COLO668 (cell line): ENCODE measurements at regions not wholly inside any gene's neighbourhood (a gene's known extent, or its start where the extent isn't known, plus 50 kb on each side); places are given as distances from the start of the nearest gene placed in this dataset.

Experiments used
- DNase-seq: peaks from one replicate; lab custom pipeline; 2025; ENCODE audit not compliant: unreplicated experiment; lab: John Stamatoyannopoulos, UW

- DNase-seq, result peak; percentile 19
These were observed 1561.5 kb downstream of the MRPL39 start for GRCh38 chr21:24045775-24046215.

GRCh38 chr21:24045373-24045772 lies 1561.9 kb downstream of the MRPL39 start:
- no peak for DNase-seq

GRCh38 chr21:24042687-24043086 lies 1564.6 kb downstream of the MRPL39 start:
- DNase-seq, result no peak

GRCh38 chr21:24032709-24033232 lies 1574.5 kb downstream of the MRPL39 start:
- no peak for DNase-seq

GRCh38 chr21:24027396-24027795 lies 1579.9 kb downstream of the MRPL39 start:
- no peak for DNase-seq

- no peak for DNase-seq
These were observed 1582.2 kb downstream of the MRPL39 start for GRCh38 chr21:24025101-24025500.

- DNase-seq, result no peak
These were observed 1583.3 kb downstream of the MRPL39 start for GRCh38 chr21:24023936-24024335.

GRCh38 chr21:24023402-24023801 lies 1583.9 kb downstream of the MRPL39 start:
- DNase-seq, result no peak

GRCh38 chr21:24014381-24014780 lies 1592.9 kb downstream of the MRPL39 start:
- DNase-seq, result no peak

GRCh38 chr21:24011087-24011486 lies 1596.2 kb downstream of the MRPL39 start:
- DNase-seq, result no peak

- no peak for DNase-seq
These were observed 1599.7 kb downstream of the MRPL39 start for GRCh38 chr21:24007592-24007991.

GRCh38 chr21:23986987-23987386 lies 1620.3 kb downstream of the MRPL39 start:
- DNase-seq, result no peak

- no peak for DNase-seq
These were observed 1621.1 kb downstream of the MRPL39 start for GRCh38 chr21:23986214-23986613.

- no peak for DNase-seq
These were observed 1624.7 kb downstream of the MRPL39 start for GRCh38 chr21:23982546-23982945.

- no peak for DNase-seq
These were observed 1629.3 kb downstream of the MRPL39 start for GRCh38 chr21:23977971-23978370.

GRCh38 chr21:23968722-23969647 lies 1638.3 kb downstream of the MRPL39 start:
- DNase-seq, result peak; percentile 83

- no peak for DNase-seq
These were observed 1639.3 kb downstream of the MRPL39 start for GRCh38 chr21:23968008-23968407.

GRCh38 chr21:23963454-23963853 lies 1643.8 kb downstream of the MRPL39 start:
- peak; percentile 82 for DNase-seq

- DNase-seq, result no peak
These were observed 1646.5 kb downstream of the MRPL39 start for GRCh38 chr21:23960769-23961168.

- no peak for DNase-seq
These were observed 1652.0 kb downstream of the MRPL39 start for GRCh38 chr21:23955135-23955843.

GRCh38 chr21:23952269-23952668 lies 1655.0 kb downstream of the MRPL39 start:
- DNase-seq, result no peak

GRCh38 chr21:23951251-23951650 lies 1656.0 kb downstream of the MRPL39 start:
- no peak for DNase-seq
